ENCODE measurements at regions not wholly inside any gene's neighbourhood (a gene's known extent, or its start where the extent isn't known, plus 50 kb on each side); places are given as distances from the start of the nearest gene placed in this dataset.
"Not testable (repeated sequence)": the region's sequence is repeated elsewhere in the genome, so short reads cannot be mapped to it uniquely, and the experiment has no call there.

- intact Hi-C loops (cut with micrococcal nuclease; ENCODE audit: unreplicated experiment); H3K36me3 ChIP-seq (ENCODE audit: control insufficient read depth in 2 of 2, insufficient read depth in 2 of 2, low read length in 1 of 2); H3K4me2 ChIP-seq (ENCODE audit: control insufficient read depth, insufficient read depth); DNase-seq (ENCODE audit: low read depth, low spot score); H3K27ac ChIP-seq (ENCODE audit: control insufficient read depth, insufficient read depth); CTCF ChIA-PET; H3K27me3 ChIP-seq (replicated peaks in 1 of 2; ENCODE audit: control insufficient read depth in 2 of 2, insufficient read depth in 2 of 2, low read length in 1 of 2); H3K4me1 ChIP-seq (ENCODE audit: control insufficient read depth, insufficient read depth, low read length); H2AFZ ChIP-seq (ENCODE audit: control insufficient read depth, low read depth, low read length); in situ Hi-C loops (cut with MboI); H3K79me2 ChIP-seq (ENCODE audit: control insufficient read depth, insufficient read depth, low read length); H3K9me3 ChIP-seq (replicated peaks; ENCODE audit: control insufficient read depth, insufficient read depth, low read length); SMC1A ChIA-PET (ENCODE audit: uncharacterized antibody, unreplicated experiment); ATAC-seq; POLR2A ChIA-PET; FAIRE-seq; BruUV-seq (replicated peaks); H3K9ac ChIP-seq (ENCODE audit: control insufficient read depth, insufficient read depth, low read length); H4K20me1 ChIP-seq (ENCODE audit: control insufficient read depth, insufficient read depth); H3K4me3 ChIP-seq: not testable (repeated sequence)
- RAD21 ChIA-PET (ENCODE audit: unreplicated experiment) = interaction anchor here (0.6 kb wide), 1 partner anchor 44 kb away, joined by 3 read pairs; no protein-coding TSS in a partner anchor
- 11% methylated on average over 4 of the region's 4 CpGs for WGBS (ENCODE audit: insufficient coverage, insufficient replicate concordance, low lambda C conversion rate, missing lambda C conversion rate)
Observed at GRCh38 chr4:169894767-169895166, 131.4 kb downstream of the MFAP3L start.

GRCh38 chr4:169885893-169886292 is 128.1 kb upstream of the HPF1 start:
- intact Hi-C loops (cut with micrococcal nuclease; ENCODE audit: unreplicated experiment) = no loop called here
- RAD21 ChIA-PET (ENCODE audit: unreplicated experiment) = no interaction called here
- no peak for DNase-seq (ENCODE audit: low read depth, low spot score)
- H3K36me3 ChIP-seq (ENCODE audit: control insufficient read depth in 2 of 2, insufficient read depth in 2 of 2, low read length in 1 of 2) = no peaks in the 10 kb centered on the region
- H3K79me2 ChIP-seq (ENCODE audit: control insufficient read depth, insufficient read depth, low read length) = no peaks in the 10 kb centered on the region
- in situ Hi-C loops (cut with MboI) = no loop called here
- no peaks in the 10 kb centered on the region for H3K4me1 ChIP-seq (ENCODE audit: control insufficient read depth, insufficient read depth, low read length)
- WGBS (ENCODE audit: insufficient coverage, insufficient replicate concordance, low lambda C conversion rate, missing lambda C conversion rate) = 23% methylated on average over 2 of the region's 2 CpGs
- POLR2A ChIA-PET = no interaction called here
- SMC1A ChIA-PET (ENCODE audit: uncharacterized antibody, unreplicated experiment) = interaction anchor here (1.2 to 1.4 kb wide), 2 partner anchors 9 to 75 kb away, joined by 3 to 5 read pairs; no protein-coding TSS in a partner anchor
- BruUV-seq (replicated peaks) = no TSS peak
- no peak overlapping the region for H3K9ac ChIP-seq (ENCODE audit: control insufficient read depth, insufficient read depth, low read length)
- H3K4me2 ChIP-seq (ENCODE audit: control insufficient read depth, insufficient read depth) = no peak overlapping the region
- no peak overlapping the region for H3K27ac ChIP-seq (ENCODE audit: control insufficient read depth, insufficient read depth)
- H3K27me3 ChIP-seq (replicated peaks in 1 of 2; ENCODE audit: control insufficient read depth in 2 of 2, insufficient read depth in 2 of 2, low read length in 1 of 2) = no peaks in the 10 kb centered on the region; a peak in 1 of 4 replicates
- no peak for FAIRE-seq
- ATAC-seq = no peak
- H2AFZ ChIP-seq (ENCODE audit: control insufficient read depth, low read depth, low read length) = no peak overlapping the region
- H3K9me3 ChIP-seq (replicated peaks; ENCODE audit: control insufficient read depth, insufficient read depth, low read length) = no peaks in the 10 kb centered on the region
- CTCF ChIA-PET = no interaction called here
- TF ChIP-seq HDAC6 (IDR thresholded peaks at IDR 0.05; ENCODE audit: unreplicated experiment) (no peak), CHD2 (IDR thresholded peaks at IDR 0.05; ENCODE audit: borderline replicate concordance, low read depth, low read length) (no peak), ZNF207 (IDR thresholded peaks at IDR 0.05; ENCODE audit: borderline replicate concordance) (no peak), RB1 (IDR thresholded peaks at IDR 0.05; ENCODE audit: borderline replicate concordance) (no peak), BMI1 (IDR thresholded peaks at IDR 0.05; ENCODE audit: borderline replicate concordance) (no peak), NR2F1 (conservative IDR thresholded peaks at IDR 0.05) (no peak), BCL11A (IDR thresholded peaks at IDR 0.05; ENCODE audit: low read depth, low read length) (no peak), SMC3 (IDR thresholded peaks at IDR 0.05; ENCODE audit: borderline replicate concordance, low read length) (no peak), CHD4 (IDR thresholded peaks at IDR 0.05) (no peak), STAT1 (conservative IDR thresholded peaks at IDR 0.05) (no peak), ELK1 (IDR thresholded peaks at IDR 0.05; ENCODE audit: low read depth, low read length) (no peak), HDGF (IDR thresholded peaks at IDR 0.05) (no peak), SIN3A (IDR thresholded peaks at IDR 0.05; ENCODE audit: low read depth, low read length) (no peak), ZNF384 (IDR thresholded peaks at IDR 0.05; ENCODE audit: borderline replicate concordance, low read depth, low read length) (no peak), RELA (IDR thresholded peaks at IDR 0.05; ENCODE audit: borderline replicate concordance, partially characterized antibody) (no peak), BHLHE40 (IDR thresholded peaks at IDR 0.05; ENCODE audit: borderline replicate concordance in 1 of 2, low read depth in 2 of 2, low read length in 1 of 2) (no peak), JUNB (IDR thresholded peaks at IDR 0.05) (no peak), CBFB (IDR thresholded peaks at IDR 0.05; ENCODE audit: low read depth) (no peak), IRF3 (IDR thresholded peaks at IDR 0.05) (no peak), SIX5 (IDR thresholded peaks at IDR 0.05; ENCODE audit: low read depth, low read length, severe bottlenecking) (no peak)
- H3K4me3 ChIP-seq = no peak overlapping the region
- no peaks in the 10 kb centered on the region for H4K20me1 ChIP-seq (ENCODE audit: control insufficient read depth, insufficient read depth)

Data from GM12878 (cell line).